Liver (tissue), 8 donors: ENCODE measurements at regions not wholly inside any gene's neighbourhood (a gene's known extent, or its start where the extent isn't known, plus 50 kb on each side); places are given as distances from the start of the nearest gene placed in this dataset.
A peak's percentile ranks its signal among the peaks of the same experiment; 100 is the strongest.

ENCODE experiments used
- DNase-seq: peaks from one replicate; pipeline ENCODE4 v3.0.0-alpha.2; 2017; ENCODE audit warnings: low spot score
- H3K27ac ChIP-seq, 2 donors: one replicate each; pipeline ENCODE4 v1.7.0; 2013; ENCODE audit warnings: inconsistent platforms in 2 of 2, low read length in 2 of 2, control low read depth in 1 of 2, low read depth in 1 of 2, mild to moderate bottlenecking in 1 of 2
- H3K27me3 ChIP-seq, 4 donors: one replicate each; pipeline versions ENCODE4 v1.6.1 to v1.7.0; 2013; ENCODE audit warnings: low read length in 3 of 4, inconsistent platforms in 1 of 4, mild to moderate bottlenecking in 1 of 4, moderate library complexity in 1 of 4; ENCODE audit not compliant: control insufficient read depth in 4 of 4, insufficient read depth in 4 of 4
- H3K36me3 ChIP-seq, 4 donors: one replicate each; pipeline versions ENCODE4 v1.6.1 to v1.7.0; 2013; ENCODE audit warnings: low read length in 3 of 4, mild to moderate bottlenecking in 3 of 4, low read depth in 1 of 4, moderate library complexity in 1 of 4; ENCODE audit not compliant: control insufficient read depth in 4 of 4, insufficient read depth in 3 of 4
- H3K4me1 ChIP-seq, 4 donors: one replicate each; pipeline versions ENCODE4 v1.6.1 to v1.7.0; 2013; ENCODE audit warnings: low read length in 3 of 4, mild to moderate bottlenecking in 3 of 4, moderate library complexity in 1 of 4; ENCODE audit not compliant: control insufficient read depth in 4 of 4, insufficient read depth in 4 of 4
- H3K4me3 ChIP-seq, 3 donors: one replicate each; pipeline versions ENCODE4 v1.6.1 to v1.7.0; 2013; ENCODE audit warnings: low read length in 3 of 3, control low read depth in 1 of 3, low read depth in 1 of 3, mild to moderate bottlenecking in 1 of 3
- H3K9ac ChIP-seq, 2 donors: one replicate each; pipeline ENCODE4 v1.7.0; 2013; ENCODE audit warnings: low read length in 2 of 2, mild to moderate bottlenecking in 2 of 2, moderate library complexity in 2 of 2, control low read depth in 1 of 2, low read depth in 1 of 2
- H3K9me3 ChIP-seq, 4 donors: one replicate each; pipeline versions ENCODE4 v1.6.1 to v1.7.0; 2013; ENCODE audit warnings: low read length in 3 of 4; ENCODE audit not compliant: control insufficient read depth in 4 of 4
- EGR1 ChIP-seq, 2 donors: IDR thresholded peaks; 2 replicates each; pipeline ENCODE4 v1.6.1; 2016 to 2018; ENCODE audit warnings: antibody characterized with exemption in 2 of 2, low read depth in 2 of 2
- FOXA1 ChIP-seq: IDR thresholded peaks from 2 replicates; pipeline ENCODE4 v1.6.1; 2016; ENCODE audit warnings: antibody characterized with exemption
- FOXA2 ChIP-seq: IDR thresholded peaks from 2 replicates; pipeline ENCODE4 v1.6.1; 2016; ENCODE audit warnings: antibody characterized with exemption
- GABPA ChIP-seq, 2 donors: IDR thresholded peaks in 1 of 2; conservative IDR thresholded peaks in 1 of 2; 2 replicates each; pipeline ENCODE4 v1.6.1; 2016; ENCODE audit warnings: antibody characterized with exemption in 2 of 2, mild to moderate bottlenecking in 1 of 2, moderate library complexity in 1 of 2
- HNF4A ChIP-seq, 2 donors: conservative IDR thresholded peaks; 2 replicates each; pipeline ENCODE4 v1.6.1; 2016; ENCODE audit warnings: antibody characterized with exemption in 2 of 2, mild to moderate bottlenecking in 2 of 2
- HNF4G ChIP-seq: IDR thresholded peaks from 2 replicates; pipeline ENCODE4 v1.6.1; 2016; ENCODE audit warnings: antibody characterized with exemption
- JUND ChIP-seq, 2 donors: IDR thresholded peaks; 2 replicates each; pipeline ENCODE4 v1.6.1; 2016; ENCODE audit warnings: antibody characterized with exemption in 2 of 2
- NR2F2 ChIP-seq: IDR thresholded peaks from 2 replicates; pipeline ENCODE4 v1.6.1; 2016; ENCODE audit warnings: antibody characterized with exemption
- RAD21 ChIP-seq, 2 donors: IDR thresholded peaks; 2 replicates each; pipeline ENCODE4 v1.6.1; 2016; ENCODE audit warnings: antibody characterized with exemption in 2 of 2, mild to moderate bottlenecking in 2 of 2
- RXRA ChIP-seq, 2 donors: IDR thresholded peaks; 2 replicates each; pipeline ENCODE4 v1.6.1; 2017 to 2018; ENCODE audit warnings: antibody characterized with exemption in 2 of 2, mild to moderate bottlenecking in 1 of 2
- SP1 ChIP-seq: IDR thresholded peaks from 2 replicates; pipeline ENCODE4 v1.6.1; 2018; ENCODE audit warnings: antibody characterized with exemption, mild to moderate bottlenecking
- TAF1 ChIP-seq: conservative IDR thresholded peaks from 2 replicates; pipeline ENCODE4 v1.6.1; 2016; ENCODE audit warnings: antibody characterized with exemption, mild to moderate bottlenecking
- YY1 ChIP-seq: IDR thresholded peaks from 2 replicates; pipeline ENCODE4 v1.6.1; 2016; ENCODE audit warnings: antibody characterized with exemption, mild to moderate bottlenecking
- ZBTB33 ChIP-seq: IDR thresholded peaks from 2 replicates; pipeline ENCODE4 v1.6.1; 2016; ENCODE audit warnings: antibody characterized with exemption
- WGBS: extraction: QIAGEN DNeasy Blood & Tissue Kit; methylation state at CpG from one replicate; pipeline ENCODE4 v1.1.7; 2013; 5-methylcytosine and 5-hydroxymethylcytosine counted together
- TF ChIP-seq, protein P1 (sequence below): IDR thresholded peaks from 2 replicates; pipeline ENCODE4 v1.6.1; 2016; ENCODE audit warnings: antibody characterized with exemption
- TF ChIP-seq, protein P2 (sequence below): fragments of 150-350 bp; IDR thresholded peaks from 2 replicates; pipeline ENCODE4 v1.5.1; 2017; ENCODE audit warnings: improper control_type of control experiment, low read depth, low read length; ENCODE audit not compliant: missing input control
- donor health status: healthy.
- donor health status: healthy.
- donor health status: healthy.
- donor health status: healthy.
- donor health status: healthy.

DNA sequence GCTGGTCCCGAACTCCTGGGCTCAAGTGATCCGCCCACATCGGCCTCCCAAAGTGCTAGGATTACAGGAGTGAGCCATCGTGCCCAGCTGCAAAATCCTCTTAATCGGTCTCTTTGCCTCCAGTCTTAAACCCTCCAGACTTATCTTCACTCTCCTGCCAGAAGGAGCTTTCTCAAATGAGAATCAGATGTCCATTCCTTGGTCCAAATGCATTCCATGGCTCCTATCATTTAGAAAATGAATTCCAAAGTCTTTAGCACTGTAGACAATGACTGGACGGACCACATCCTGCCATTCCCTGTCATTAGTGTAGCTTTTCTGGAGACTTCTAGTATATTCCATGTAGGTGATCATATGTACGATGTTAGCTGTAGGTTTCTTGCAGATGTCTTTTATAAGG lies 141.9 kb downstream of the ID4 start:
- WGBS = 76% methylated on average over 7 of the region's 7 CpGs
- Histone ChIP-seq H3K9ac (no peak overlapping the region), H3K27ac (no peak overlapping the region), H3K4me3 (no peak overlapping the region), H3K27me3 (peaks cover 0 to 21% (median 0%) of the 10 kb centered on the region in 4 donors), H3K4me1 (no peaks in the 10 kb centered on the region), H3K36me3 (no peaks in the 10 kb centered on the region), H3K9me3 (no peaks in the 10 kb centered on the region)
- DNase-seq = no peak
- TF ChIP-seq NR2F2 (no peak), JUND (IDR thresholded peaks at IDR 0.05) (no peak), TAF1 (no peak), HNF4A (conservative IDR thresholded peaks at IDR 0.05) (no peak), RAD21 (IDR thresholded peaks at IDR 0.05) (no peak), GABPA (IDR thresholded peaks at IDR 0.05 in 1 of 2, conservative IDR thresholded peaks at IDR 0.05 in 1 of 2) (no peak), YY1 (no peak)

- Histone ChIP-seq H3K27me3 (peaks cover 0 to 21% (median 0%) of the 10 kb centered on the region in 4 donors), H3K27ac (no peak overlapping the region), H3K9me3 (no peaks in the 10 kb centered on the region), H3K9ac (no peak overlapping the region), H3K4me3 (no peak overlapping the region), H3K36me3 (no peaks in the 10 kb centered on the region), H3K4me1 (no peaks in the 10 kb centered on the region)
- TF ChIP-seq FOXA2 = no peak
- TF ChIP-seq HNF4G = no peak
- TF ChIP-seq TAF1 = no peak
- TF ChIP-seq NR2F2 = no peak
- no peak for TF ChIP-seq JUND (IDR thresholded peaks at IDR 0.05)
- no peak for TF ChIP-seq RXRA (IDR thresholded peaks at IDR 0.05)
- TF ChIP-seq, protein P1, sequence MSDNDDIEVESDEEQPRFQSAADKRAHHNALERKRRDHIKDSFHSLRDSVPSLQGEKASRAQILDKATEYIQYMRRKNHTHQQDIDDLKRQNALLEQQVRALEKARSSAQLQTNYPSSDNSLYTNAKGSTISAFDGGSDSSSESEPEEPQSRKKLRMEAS = no peak
- TF ChIP-seq FOXA1 = no peak
- TF ChIP-seq GABPA (IDR thresholded peaks at IDR 0.05 in 1 of 2, conservative IDR thresholded peaks at IDR 0.05 in 1 of 2) = no peak
- TF ChIP-seq ZBTB33 = no peak
- no peak for TF ChIP-seq SP1
- no peak for TF ChIP-seq EGR1 (IDR thresholded peaks at IDR 0.05; ENCODE audit: low read depth in 2 of 2)
- WGBS = 52% methylated on average over 1 of the region's 1 CpG
- no peak for DNase-seq
Measured at GRCh38 chr6:19979986-19980385, 142.8 kb downstream of the ID4 start.

DNA sequence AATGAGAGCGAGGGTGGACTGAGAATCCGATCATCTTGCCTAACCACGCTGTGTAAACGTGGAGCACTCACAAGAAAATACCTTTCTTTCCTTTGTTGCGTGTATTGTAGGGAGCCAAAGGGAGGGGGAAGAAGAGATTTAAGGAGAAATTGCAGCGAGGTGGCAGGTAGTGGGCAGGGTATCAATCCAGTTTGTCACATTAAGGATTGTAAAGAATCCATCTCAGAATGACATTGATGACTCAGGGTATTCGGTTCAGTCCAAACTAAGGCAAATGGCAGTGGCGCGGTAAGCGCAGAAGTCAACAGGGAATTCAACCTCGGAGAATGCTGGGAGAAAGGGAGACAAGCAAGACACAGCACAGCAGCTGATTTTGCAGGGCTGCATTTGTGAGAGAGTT lies 146.2 kb downstream of the ID4 start:
- no peak for DNase-seq
- WGBS = 76% methylated on average over 11 of the region's 11 CpGs
- no peak for TF ChIP-seq FOXA1
- TF ChIP-seq, protein P2, sequence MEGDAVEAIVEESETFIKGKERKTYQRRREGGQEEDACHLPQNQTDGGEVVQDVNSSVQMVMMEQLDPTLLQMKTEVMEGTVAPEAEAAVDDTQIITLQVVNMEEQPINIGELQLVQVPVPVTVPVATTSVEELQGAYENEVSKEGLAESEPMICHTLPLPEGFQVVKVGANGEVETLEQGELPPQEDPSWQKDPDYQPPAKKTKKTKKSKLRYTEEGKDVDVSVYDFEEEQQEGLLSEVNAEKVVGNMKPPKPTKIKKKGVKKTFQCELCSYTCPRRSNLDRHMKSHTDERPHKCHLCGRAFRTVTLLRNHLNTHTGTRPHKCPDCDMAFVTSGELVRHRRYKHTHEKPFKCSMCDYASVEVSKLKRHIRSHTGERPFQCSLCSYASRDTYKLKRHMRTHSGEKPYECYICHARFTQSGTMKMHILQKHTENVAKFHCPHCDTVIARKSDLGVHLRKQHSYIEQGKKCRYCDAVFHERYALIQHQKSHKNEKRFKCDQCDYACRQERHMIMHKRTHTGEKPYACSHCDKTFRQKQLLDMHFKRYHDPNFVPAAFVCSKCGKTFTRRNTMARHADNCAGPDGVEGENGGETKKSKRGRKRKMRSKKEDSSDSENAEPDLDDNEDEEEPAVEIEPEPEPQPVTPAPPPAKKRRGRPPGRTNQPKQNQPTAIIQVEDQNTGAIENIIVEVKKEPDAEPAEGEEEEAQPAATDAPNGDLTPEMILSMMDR = peak; percentile 2

More for the DNA sequence above, 146.2 kb downstream of the ID4 start:
- Histone ChIP-seq H3K9me3 (no peaks in the 10 kb centered on the region), H3K4me1 (no peaks in the 10 kb centered on the region), H3K36me3 (no peaks in the 10 kb centered on the region), H3K27me3 (peaks cover 0 to 19% (median 0%) of the 10 kb centered on the region in 4 donors), H3K27ac (no peak overlapping the region), H3K4me3 (no peak overlapping the region), H3K9ac (no peak overlapping the region)
